GM18505 (cell line): ENCODE measurements at regions not wholly inside any gene's neighbourhood (a gene's known extent, or its start where the extent isn't known, plus 50 kb on each side); places are given as distances from the start of the nearest gene placed in this dataset.

Source experiments
- ATAC-seq: cut with Tn5 transposase; IDR thresholded peaks from one replicate; pipeline ENCODE4 v1.9.1; 2021; ENCODE audit not compliant: unreplicated experiment
- POLR2A ChIP-seq: IDR thresholded peaks from 4 replicates; pipeline ENCODE4 v1.6.1; 2011; ENCODE audit warnings: borderline replicate concordance; ENCODE audit not compliant: insufficient read depth, insufficient read length; ENCODE audit errors: extremely low read depth

DNA sequence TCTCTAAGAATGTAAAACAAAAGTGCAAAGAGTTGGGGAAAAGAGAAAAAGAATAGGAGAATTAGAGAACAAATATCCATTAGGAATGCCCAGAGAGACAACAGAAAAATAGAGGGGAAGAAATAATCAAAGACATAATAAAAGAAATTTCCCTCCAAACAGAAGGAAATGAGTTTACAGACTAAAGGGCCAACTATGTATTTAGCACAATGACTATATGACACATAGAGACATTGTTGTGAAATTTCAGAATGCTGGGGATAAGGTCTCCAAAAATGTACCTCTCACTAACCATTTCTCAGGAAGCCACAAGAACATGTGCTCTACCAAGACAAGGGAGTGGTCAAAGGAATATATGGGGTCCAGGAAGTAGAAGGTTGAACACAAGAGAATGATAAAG is 121.0 kb upstream of the ACSL4 start:
- TF ChIP-seq POLR2A, result no peak
- no peak for ATAC-seq

DNA sequence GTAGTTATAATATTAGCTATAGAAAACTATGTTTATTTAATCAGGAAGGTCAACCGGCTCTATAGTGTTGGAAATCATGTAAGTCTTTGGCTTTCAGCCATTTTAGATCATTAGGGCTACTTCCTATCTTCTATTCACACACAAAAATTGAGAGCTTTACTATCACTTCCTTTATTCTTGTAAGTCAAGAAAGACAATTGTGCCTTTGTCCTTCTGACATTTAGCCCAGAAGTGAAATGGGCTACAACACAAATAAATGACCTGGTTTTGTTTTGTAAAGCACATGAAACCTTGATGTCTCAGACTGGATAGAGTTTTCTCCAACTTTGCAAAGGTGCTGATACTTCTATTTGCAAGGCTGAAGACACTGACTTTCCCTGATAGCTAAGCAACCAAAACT is 122.4 kb upstream of the ACSL4 start:
- TF ChIP-seq POLR2A, result no peak
- ATAC-seq, result no peak

DNA sequence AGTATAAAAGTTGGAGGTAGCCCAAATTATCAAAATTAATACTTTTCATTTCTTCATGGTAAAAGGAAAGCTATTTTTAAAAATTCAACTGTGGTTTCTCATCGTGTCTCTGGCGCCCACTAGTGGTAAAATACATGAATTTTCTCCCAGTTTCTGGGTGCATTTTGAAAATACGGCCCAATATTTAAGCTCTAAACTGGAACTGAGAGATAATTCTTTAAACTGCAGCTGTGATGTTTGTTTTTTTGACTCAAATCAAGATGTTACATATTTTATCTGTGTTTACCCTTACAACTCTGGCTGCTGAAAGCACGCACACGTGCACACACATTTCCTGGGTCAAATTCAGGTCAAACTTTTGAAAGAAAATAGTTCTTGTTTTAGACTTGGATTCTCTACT is 123.9 kb upstream of the ACSL4 start:
- no peak for ATAC-seq

DNA sequence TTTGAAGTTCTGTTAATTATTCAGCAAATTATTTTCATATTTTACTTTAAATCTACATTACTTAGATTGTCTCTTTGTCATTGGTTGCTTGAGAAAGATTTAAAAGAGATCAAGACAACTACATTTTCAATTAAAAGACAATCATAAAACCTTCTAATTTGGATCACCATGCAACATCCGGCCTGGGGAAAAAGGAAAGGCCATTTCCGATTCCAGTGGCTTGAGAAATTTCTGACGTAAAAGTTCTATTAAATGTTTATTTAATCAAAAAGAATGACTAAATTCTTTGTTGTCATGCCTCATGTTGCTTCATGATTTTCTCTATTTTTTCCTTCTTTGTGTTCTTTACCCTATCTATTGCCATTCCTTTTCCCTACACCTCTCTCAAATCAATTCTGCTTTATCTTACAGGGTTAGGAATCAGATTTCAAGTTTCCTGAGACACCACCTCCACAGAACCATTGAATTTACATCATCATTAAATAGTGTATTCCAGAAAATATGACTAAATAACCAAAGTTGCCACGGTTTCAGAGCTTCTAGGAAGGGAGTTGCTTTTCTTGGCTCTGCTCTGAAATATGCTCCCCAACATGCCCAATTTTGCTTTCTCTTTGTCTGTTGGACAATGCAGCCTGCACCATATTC is 124.6 kb upstream of the ACSL4 start:
- TF ChIP-seq POLR2A, result no peak
- no peak for ATAC-seq

More for the DNA sequence above, 123.9 kb upstream of the ACSL4 start:
- no peak for TF ChIP-seq POLR2A

DNA sequence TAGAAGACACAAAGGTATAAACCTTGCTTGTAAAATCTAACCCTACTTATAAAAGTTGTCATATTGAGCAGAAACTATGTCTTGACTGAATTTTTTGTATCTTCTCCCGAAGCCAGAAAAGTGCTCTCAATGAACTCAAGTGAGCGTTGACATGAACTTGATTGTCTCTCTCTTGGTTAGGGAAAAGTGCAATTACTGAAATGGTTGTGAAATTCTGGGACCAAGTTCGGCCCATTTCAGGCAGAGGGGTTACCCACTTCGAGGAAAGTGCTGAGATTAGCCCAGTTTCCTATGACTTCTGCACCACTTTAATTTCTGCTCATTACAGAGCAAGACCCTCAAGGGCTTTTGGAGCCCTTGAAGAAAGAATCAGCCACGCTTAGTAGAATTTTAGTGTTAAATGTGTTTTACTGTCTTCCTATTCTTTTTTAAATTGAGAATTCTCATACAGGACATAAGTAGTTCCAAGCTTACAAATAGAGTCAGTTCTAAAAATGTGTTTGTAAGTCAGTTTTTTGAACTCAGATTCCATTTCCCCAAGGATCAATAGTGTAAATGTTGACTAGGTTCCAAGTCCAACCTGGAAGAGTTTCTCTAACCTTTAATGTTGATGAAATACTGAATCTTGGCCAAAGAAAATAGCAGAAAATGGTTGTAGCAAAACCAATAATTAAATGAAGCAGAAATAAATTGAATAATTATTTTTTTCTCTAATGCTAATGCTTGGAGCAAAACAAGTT is 125.7 kb upstream of the ACSL4 start:
- no peak for ATAC-seq
- TF ChIP-seq POLR2A, result no peak

DNA sequence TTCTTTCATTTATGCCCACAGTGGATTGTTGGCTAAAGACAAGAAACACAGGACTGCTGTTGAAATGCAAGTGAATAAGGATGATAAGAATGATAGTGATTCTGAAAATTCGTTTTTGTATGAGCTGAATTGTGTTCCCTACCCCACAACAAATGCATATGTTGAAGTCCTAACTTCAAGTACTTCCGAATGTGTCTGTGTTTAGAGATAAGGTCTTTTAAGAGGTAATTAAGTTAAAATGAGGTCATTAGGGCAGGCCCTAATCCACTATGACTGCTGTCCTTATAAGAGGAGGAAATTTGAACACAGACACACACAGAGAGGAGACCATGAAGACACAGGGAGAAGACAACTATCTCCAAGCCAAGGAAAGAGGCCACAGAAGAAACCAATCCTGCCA is 126.6 kb upstream of the ACSL4 start:
- ATAC-seq, result no peak

DNA sequence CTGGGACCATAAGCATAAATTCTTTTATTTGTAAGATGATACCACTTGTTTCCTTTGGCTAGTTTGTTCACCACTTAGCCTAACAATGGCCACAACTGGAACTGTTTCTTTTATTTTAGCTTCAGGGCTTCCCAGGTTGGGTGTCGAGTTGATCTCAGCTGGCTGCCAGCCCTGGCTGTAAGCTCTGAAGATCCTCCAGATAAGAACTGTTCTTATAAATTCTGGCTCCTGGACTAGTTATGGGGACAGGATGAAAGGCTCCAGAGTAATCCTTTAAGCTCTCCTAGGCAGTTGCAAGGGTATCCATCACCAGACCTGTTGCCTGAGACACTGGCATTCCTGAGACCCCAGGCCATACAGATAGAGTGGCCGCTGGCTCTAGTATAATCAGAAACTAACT is 129.4 kb upstream of the ACSL4 start:
- ATAC-seq, result no peak
- TF ChIP-seq POLR2A, result no peak

More for the DNA sequence above, 126.6 kb upstream of the ACSL4 start:
- no peak for TF ChIP-seq POLR2A

DNA sequence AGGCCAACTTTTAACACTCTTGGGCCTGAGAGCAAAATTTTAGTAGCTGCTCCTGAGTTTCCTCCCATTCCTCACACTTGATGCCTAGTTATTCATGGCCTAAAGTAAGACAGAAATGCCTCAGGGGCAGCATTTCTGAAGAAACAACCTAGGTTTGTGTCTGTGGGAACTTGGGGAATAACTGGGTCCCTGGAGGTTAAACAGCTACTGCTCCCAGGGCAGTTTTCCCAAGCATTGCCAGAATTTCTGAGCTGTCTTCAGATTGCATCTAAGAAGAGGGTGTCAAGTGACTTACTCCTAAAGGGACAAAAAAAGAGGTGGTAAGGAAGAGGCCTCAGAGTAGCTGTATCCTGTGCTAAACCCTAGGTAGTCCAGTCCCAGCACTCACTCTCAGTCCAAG is 130.8 kb upstream of the ACSL4 start:
- no peak for ATAC-seq
- no peak for TF ChIP-seq POLR2A

DNA sequence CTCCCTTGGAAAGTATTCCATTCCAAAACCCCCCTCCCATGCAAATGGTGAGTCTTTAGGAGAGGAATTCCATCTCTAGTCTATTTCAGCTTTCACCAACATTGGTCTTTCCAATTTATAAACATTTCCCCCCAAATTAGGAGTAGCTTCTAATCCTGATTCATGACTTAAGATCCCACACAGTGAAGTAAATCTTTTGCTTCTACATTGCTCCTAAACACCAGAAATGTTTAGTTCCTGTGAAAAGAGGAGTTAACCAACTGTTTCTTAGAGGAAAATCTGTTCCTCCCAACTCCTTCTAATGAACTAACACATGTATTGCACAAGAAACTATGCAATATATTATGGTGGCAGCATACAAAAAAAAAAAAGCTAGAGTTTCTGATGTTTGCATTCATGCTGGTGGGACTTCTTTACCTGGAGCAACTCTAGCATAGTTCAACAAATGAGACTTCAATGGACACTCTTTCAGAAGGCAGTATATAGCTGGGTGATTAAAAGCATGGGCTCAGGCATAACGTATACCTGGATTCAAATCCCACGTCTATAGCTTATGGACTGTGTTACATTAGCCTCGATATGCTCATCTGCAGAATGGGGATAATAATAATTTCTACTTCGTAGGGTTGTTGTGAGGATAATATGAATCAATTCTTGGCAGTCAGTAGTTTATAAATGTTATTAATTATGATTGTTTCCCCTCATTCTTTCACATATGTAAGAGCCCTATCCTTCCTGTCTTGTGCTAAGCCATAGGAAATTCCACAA is 131.6 kb upstream of the TMEM164 start:
- ATAC-seq, result no peak
- no peak for TF ChIP-seq POLR2A

DNA sequence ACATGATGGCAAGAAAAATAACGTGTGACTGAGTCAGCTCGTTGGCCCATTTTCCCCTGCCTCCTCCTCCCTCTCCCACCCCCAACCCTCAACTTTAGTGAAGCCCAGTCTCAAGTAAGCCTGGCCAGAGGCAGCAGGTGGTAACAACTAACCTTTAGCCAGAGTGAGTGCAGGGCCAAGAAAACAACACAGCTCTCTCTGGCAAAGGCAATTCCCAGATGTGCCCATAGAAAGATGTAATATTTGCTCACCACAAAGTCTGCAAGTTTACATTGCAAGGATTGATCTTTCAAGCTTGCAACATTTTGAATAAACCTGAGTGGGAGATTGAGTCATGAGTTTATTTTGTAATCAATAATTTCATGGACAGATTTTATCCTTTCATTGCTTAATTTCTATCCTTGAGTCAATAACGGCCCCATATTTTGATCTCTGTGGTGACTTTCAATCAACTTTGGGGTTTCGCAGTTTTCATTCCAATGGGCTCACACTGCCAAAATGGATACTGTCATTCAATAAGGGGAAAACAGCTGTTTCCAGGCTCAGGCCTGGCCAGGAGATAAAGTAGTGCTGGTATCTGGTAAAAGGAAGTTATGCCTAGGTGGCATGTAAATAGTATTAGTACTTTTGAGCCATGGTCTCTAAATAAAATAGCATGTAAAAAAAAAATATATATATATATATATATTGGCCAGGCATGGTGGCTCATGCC is 130.7 kb upstream of the TMEM164 start:
- no peak for TF ChIP-seq POLR2A
- no peak for ATAC-seq

DNA sequence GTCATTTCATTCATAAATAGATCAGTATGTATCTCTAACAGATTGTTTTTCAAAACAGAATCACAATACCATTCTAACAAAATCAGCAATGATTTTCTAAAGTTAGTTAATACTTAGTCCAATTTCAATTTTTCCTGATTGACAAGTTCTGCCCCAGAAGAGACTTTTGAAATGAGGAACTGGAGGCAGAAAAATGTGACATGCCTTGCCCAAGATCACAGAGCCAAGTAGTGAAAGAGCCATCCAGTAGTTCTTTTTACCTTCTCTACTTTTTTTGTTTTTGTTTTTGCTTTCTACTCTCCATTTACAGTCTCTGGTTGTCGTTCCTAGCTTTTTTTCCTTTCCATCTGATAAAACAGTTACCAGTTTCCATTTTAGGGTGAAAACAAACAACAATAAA is 129.3 kb upstream of the TMEM164 start:
- no peak for ATAC-seq
- TF ChIP-seq POLR2A, result no peak

DNA sequence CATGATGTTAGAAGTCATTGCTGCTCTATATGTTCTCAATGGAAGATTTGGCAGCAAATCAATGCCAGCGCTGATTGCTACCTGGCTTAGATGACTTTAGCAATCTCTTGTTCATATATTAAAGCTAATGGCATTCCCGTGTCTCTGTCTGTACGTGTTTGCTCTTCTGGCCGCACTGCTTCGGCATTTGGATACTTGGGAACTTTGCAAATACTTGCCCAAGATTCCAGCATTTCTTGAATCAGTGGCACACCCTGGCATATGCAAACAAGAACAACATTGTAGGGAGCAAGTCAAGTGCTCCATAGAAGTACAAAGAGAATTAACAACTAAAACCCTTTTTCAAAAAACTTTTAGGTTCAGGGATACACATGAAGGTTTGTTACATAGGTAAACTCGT is 128.9 kb upstream of the TMEM164 start:
- no peak for ATAC-seq

DNA sequence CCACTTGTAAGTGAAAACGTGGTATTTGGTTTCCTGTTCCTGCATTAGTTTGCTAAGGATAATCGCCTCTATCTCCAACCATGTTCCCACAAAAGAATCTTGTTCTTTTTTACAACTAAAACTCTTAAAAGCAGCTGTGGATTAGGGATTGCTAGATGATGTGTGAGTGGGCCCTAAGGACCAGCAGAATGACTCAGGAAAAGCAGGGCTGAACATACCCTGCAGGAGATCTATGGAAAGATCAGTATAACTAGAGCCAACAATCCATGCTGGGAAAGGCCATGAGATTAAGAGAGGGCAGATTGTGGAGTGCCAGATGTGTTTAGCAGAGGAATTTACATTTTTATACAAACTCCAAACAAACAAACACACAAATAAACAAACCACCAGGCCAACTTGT is 128.4 kb upstream of the TMEM164 start:
- no peak for TF ChIP-seq POLR2A
- ATAC-seq, result no peak

More for the DNA sequence above, 128.9 kb upstream of the TMEM164 start:
- TF ChIP-seq POLR2A, result no peak
